Fibroblast of skin of right quadriceps (primary cell): ENCODE measurements at regions not wholly inside any gene's neighbourhood (a gene's known extent, or its start where the extent isn't known, plus 50 kb on each side); places are given as distances from the start of the nearest gene placed in this dataset.

Experiments used
- DNase-seq: peaks from one replicate; pipeline ENCODE4 v3.0.0-alpha.2; 2013

- DNase-seq: no peak
These were observed 224.3 kb upstream of the AMIGO2 start for GRCh38 chr12:47303995-47304560.

DNA sequence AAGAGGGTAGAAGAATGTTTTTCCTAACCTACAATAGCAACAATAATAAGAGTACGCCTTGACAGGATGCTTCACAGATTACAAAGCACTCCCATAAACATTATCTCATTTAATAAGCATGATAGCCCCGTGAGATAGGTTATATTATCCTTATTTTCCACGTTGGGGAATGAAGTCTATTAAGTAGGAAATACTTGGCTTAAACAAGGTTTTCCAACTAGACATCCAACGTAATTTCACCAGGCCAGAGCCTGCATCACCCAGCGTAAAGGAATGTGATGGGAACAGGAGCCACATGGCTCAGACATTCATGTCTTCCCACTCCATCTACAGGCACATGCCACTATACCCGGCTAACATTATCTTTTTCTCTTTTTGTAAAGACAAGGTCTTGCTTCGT is 223.4 kb upstream of the AMIGO2 start:
- DNase-seq: peak; percentile 18

DNA sequence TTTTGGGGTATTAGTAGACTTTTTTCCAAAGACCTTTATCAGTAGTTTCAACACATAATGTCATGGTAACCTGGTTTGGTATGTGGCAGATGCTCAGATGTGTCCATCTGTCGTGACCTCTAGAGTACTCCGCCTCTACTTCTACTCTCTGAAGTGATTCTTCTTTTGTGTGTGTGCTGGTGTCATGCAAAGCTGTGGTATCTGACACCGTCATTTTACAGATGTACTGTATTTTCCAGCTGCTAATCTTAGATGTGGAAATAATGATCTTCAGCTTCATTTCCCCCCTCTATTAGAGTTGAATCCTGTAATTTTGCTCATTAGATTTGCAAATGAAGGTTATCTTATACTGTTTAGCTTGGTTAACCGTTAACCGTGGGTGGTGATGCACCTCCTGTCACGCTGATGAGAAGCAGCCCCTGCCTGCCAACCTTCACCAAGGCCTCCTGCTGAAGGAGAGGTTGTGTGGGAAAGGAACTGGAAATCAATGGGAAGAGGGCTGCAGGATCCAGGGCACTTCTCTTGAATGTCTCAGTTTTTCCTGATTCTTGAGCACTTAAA is 222.4 kb upstream of the AMIGO2 start:
- DNase-seq: no peak

DNA sequence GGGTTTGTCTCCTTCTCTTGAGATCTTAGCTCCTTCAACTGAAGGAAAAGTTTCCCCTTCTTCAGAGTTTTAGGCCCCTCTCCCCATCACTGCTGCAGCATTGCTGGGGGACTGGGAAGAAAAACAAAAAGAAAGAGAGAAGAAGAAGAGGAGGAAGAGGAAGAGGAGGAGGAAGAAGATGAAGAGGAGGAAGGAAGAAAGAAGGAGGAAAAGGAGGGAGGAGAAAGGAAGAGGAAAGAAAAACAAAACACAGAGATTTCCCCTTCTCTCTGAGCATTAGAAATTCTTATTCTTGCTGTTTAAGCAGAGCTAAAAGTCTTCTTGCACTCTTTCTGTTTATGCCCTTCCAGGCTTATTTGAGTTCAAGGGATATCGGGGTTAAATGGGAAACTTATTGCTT is 219.8 kb upstream of the AMIGO2 start:
- DNase-seq: no peak

DNA sequence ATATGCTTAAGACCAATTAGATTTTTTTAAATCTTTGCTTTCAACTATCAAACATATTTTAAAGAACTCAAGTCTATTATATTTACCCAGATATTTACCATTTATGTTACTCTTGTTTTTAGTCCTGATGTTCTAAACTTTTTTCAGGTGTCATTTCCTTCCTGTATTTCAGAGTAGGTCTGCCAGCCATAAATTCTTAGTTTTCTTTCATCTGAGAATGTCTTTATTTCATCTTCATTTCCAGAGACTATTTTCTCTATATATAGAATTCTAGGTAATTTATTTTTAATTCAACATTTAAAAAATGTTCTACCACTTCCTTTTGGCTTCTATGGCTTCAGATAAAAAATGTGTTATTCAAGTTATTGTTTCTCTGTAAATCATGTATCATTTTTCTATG is 218.2 kb upstream of the AMIGO2 start:
- no peak for DNase-seq

- no peak for DNase-seq
These were observed 217.1 kb upstream of the AMIGO2 start for GRCh38 chr12:47296828-47297227.

DNA sequence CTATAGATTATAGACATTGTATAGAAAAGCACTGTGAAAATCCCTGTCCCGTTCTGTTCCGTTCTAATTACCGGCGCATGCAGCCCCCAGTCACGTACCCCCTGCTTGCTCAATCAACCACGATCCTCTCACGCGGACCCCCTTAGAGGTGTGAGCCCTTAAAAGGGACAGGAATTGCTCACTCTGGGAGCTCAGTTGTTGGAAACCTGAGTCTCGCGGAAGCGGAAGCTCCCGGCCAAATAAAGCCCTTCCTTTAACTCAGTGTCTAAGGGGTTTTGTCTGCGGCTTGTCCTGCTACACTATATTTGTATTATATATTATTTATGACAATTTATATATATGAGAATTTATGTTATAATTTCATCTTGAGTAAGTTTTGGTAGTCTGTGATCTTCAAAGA is 213.6 kb upstream of the AMIGO2 start:
- DNase-seq: no peak

GRCh38 chr12:47286676-47287075 is 206.9 kb upstream of the AMIGO2 start:
- no peak for DNase-seq
